ENCODE measurements at regions not wholly inside any gene's neighbourhood (a gene's known extent, or its start where the extent isn't known, plus 50 kb on each side); places are given as distances from the start of the nearest gene placed in this dataset.

GRCh38 chr7:96503597-96503996 is 181.7 kb upstream of the SLC25A13 start:
- no peaks in the 10 kb centered on the region for H3K9me3 ChIP-seq
- no peak overlapping the region for H3K27ac ChIP-seq

GRCh38 chr7:96501318-96501717 is 179.4 kb upstream of the SLC25A13 start:
- TF ChIP-seq POLR2A (IDR thresholded peaks at IDR 0.05) (no peak), CTCF (IDR thresholded peaks at IDR 0.05) (no peak), POLR2AphosphoS5 (IDR thresholded peaks at IDR 0.05) (no peak), EP300 (IDR thresholded peaks at IDR 0.05) (no peak)
- H3K9me3 ChIP-seq = no peaks in the 10 kb centered on the region
- DNase-seq = no peak
- no peaks in the 10 kb centered on the region for H3K4me1 ChIP-seq
- no peak overlapping the region for H3K4me3 ChIP-seq
- no peaks in the 10 kb centered on the region for H3K27me3 ChIP-seq
- H3K27ac ChIP-seq = no peak overlapping the region
- no peaks in the 10 kb centered on the region for H3K36me3 ChIP-seq
- intact Hi-C loops (cut with DNase I; ENCODE audit: low total_unique reads) = no loop called here

More at GRCh38 chr7:96503597-96503996, 181.7 kb upstream of the SLC25A13 start:
- Histone ChIP-seq H3K4me1 (no peaks in the 10 kb centered on the region), H3K27me3 (no peaks in the 10 kb centered on the region), H3K4me3 (no peak overlapping the region), H3K36me3 (no peaks in the 10 kb centered on the region)
- 53 to 79% (median 62%) methylated on average over 1 of the region's 1 CpG for WGBS, 5 donors
- no peak for TF ChIP-seq POLR2A (IDR thresholded peaks at IDR 0.05)
- no peak for TF ChIP-seq CTCF (IDR thresholded peaks at IDR 0.05)
- TF ChIP-seq EP300 (IDR thresholded peaks at IDR 0.05) = no peak
- no peak for TF ChIP-seq POLR2AphosphoS5 (IDR thresholded peaks at IDR 0.05)
- no peak for DNase-seq
- intact Hi-C loops (cut with DNase I; ENCODE audit: low total_unique reads) = no loop called here

GRCh38 chr7:96499532-96499931 is 177.6 kb upstream of the SLC25A13 start:
- Histone ChIP-seq H3K36me3 (no peaks in the 10 kb centered on the region), H3K4me1 (no peaks in the 10 kb centered on the region), H3K9me3 (no peaks in the 10 kb centered on the region), H3K27ac (no peak overlapping the region), H3K27me3 (no peaks in the 10 kb centered on the region), H3K4me3 (no peak overlapping the region)
- 40 to 49% (median 45%) methylated on average over 3 of the region's 3 CpGs for WGBS, 5 donors
- intact Hi-C loops (cut with DNase I; ENCODE audit: low total_unique reads) = no loop called here
- TF ChIP-seq EP300 (IDR thresholded peaks at IDR 0.05) = no peak
- no peak for TF ChIP-seq CTCF (IDR thresholded peaks at IDR 0.05)
- TF ChIP-seq POLR2AphosphoS5 (IDR thresholded peaks at IDR 0.05) = no peak
- no peak for TF ChIP-seq POLR2A (IDR thresholded peaks at IDR 0.05)
- DNase-seq = no peak

- no peak for DNase-seq
- Histone ChIP-seq H3K4me3 (no peak overlapping the region), H3K27me3 (no peaks in the 10 kb centered on the region), H3K36me3 (no peaks in the 10 kb centered on the region), H3K4me1 (no peaks in the 10 kb centered on the region), H3K27ac (no peak overlapping the region), H3K9me3 (no peaks in the 10 kb centered on the region)
- intact Hi-C loops (cut with DNase I; ENCODE audit: low total_unique reads) = no loop called here
- TF ChIP-seq EP300 (IDR thresholded peaks at IDR 0.05) (no peak), CTCF (IDR thresholded peaks at IDR 0.05) (no peak), POLR2A (IDR thresholded peaks at IDR 0.05) (no peak)
- WGBS, 5 donors = 65 to 79% (median 77%) methylated on average over 2 of the region's 2 CpGs
Observed at GRCh38 chr7:96497567-96497966, 175.7 kb upstream of the SLC25A13 start.

Measured in stomach (tissue), 8 donors.